Stomach (tissue), 8 donors: ENCODE measurements at regions not wholly inside any gene's neighbourhood (a gene's known extent, or its start where the extent isn't known, plus 50 kb on each side); places are given as distances from the start of the nearest gene placed in this dataset.

Experiments
- DNase-seq, 2 donors: peaks; one replicate each; pipeline versions ENCODE4 v3.0.0 to v3.0.0-alpha.2; 2013 to 2019
- H3K27ac ChIP-seq, 5 donors: fragments of 200-600 bp in 4 of 5; sonication (generic) in 4 of 5; one replicate each; pipeline ENCODE4 v1.5.1; 2013 to 2019; ENCODE audit warnings: mild to moderate bottlenecking in 1 of 5, moderate library complexity in 1 of 5
- H3K27me3 ChIP-seq, 3 donors: fragments of 200-600 bp; sonication (generic); one replicate each; pipeline ENCODE4 v1.5.1; 2017 to 2019; ENCODE audit warnings: mixed run types in 1 of 3
- H3K36me3 ChIP-seq, 4 donors: fragments of 200-600 bp; sonication (generic); 1 replicate in 3 of 4; 2 replicates in 1 of 4; pipeline ENCODE4 v1.5.1; 2016 to 2019
- H3K4me1 ChIP-seq, 4 donors: fragments of 200-600 bp; sonication (generic); one replicate each; pipeline ENCODE4 v1.5.1; 2016 to 2019
- H3K4me3 ChIP-seq, 4 donors: fragments of 200-600 bp; sonication (generic) in 3 of 4; one replicate each; pipeline ENCODE4 v1.5.1; 2016 to 2019; ENCODE audit warnings: mild to moderate bottlenecking in 1 of 4
- H3K9me3 ChIP-seq, 4 donors: fragments of 200-600 bp; sonication (generic); one replicate each; pipeline ENCODE4 v1.5.1; 2016 to 2019
- EP300 ChIP-seq: sonication (generic); formaldehyde crosslinking; IDR thresholded peaks from one replicate; pipeline ENCODE4 v1.6.1; 2017; ENCODE audit warnings: antibody characterized with exemption
- POLR2A ChIP-seq, 4 donors: fragments of 450-650 bp; IDR thresholded peaks; one replicate each; pipeline ENCODE4 v1.6.1; 2016; ENCODE audit warnings: antibody characterized with exemption in 4 of 4, control low read depth in 2 of 4, mild to moderate bottlenecking in 1 of 4, moderate library complexity in 1 of 4
- POLR2AphosphoS5 ChIP-seq, 3 donors: sonication (generic); formaldehyde crosslinking; IDR thresholded peaks; one replicate each; pipeline ENCODE4 v1.6.1; 2016; ENCODE audit warnings: antibody characterized with exemption in 3 of 3
- WGBS, 5 donors: extraction: QIAGEN DNeasy Blood & Tissue Kit in 3 of 5; methylation state at CpG; one replicate each; pipeline versions ENCODE4 v1.1.5 to v1.1.7; 2013 to 2018; 5-methylcytosine and 5-hydroxymethylcytosine counted together
- intact Hi-C: fragments of 100-400 bp; cut with DNase I; formaldehyde crosslinking; loops from one replicate; pipeline ENCODE4 v1.15.1; 2023; ENCODE audit warnings: low total_unique reads
- TF ChIP-seq, protein P1 (sequence below), 7 experiments: fragments of 450-650 bp in 4 of 7; fragments of 200-600 bp in 3 of 7; sonication (generic) in 3 of 7; IDR thresholded peaks; one replicate each; pipeline ENCODE4 v1.5.1; 2016 to 2019; ENCODE audit warnings: antibody characterized with exemption in 7 of 7, control low read depth in 2 of 7, mild to moderate bottlenecking in 1 of 7
- donor health status: healthy with polysubstance abuse.
- donor health status: Bipolar disorder and iron deficiency.
- donor health status: healthy.

DNA sequence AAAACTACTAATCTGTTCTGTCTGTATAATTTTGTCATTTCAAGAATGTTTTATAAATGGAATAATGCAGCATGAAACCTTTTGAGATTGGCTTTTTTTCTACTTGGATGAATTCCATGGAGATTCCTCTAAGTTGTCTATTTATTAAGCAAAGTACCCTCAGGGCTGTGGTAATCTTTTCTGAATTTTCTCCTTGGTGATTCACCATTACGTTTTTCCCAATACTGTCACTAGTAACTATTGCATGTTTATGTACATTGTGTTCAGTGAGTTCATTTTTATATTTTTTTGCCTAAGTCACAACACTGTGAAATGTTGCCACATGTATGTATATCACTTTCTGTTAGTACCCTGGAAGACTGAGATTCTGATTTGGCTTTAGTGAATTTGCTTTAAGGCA lies 177.0 kb upstream of the GRIN3A start:
- Histone ChIP-seq H3K9me3 (peaks cover 0 to 4% (median 0%) of the 10 kb centered on the region in 4 donors), H3K36me3 (no peaks in the 10 kb centered on the region), H3K4me3 (no peak overlapping the region), H3K27ac (no peak overlapping the region), H3K4me1 (no peaks in the 10 kb centered on the region), H3K27me3 (no peaks in the 10 kb centered on the region)
- no peak for DNase-seq
- intact Hi-C loops = no loop called here
- TF ChIP-seq POLR2A (IDR thresholded peaks at IDR 0.05) (no peak), POLR2AphosphoS5 (IDR thresholded peaks at IDR 0.05) (no peak), EP300 (no peak)
- TF ChIP-seq, protein P1, sequence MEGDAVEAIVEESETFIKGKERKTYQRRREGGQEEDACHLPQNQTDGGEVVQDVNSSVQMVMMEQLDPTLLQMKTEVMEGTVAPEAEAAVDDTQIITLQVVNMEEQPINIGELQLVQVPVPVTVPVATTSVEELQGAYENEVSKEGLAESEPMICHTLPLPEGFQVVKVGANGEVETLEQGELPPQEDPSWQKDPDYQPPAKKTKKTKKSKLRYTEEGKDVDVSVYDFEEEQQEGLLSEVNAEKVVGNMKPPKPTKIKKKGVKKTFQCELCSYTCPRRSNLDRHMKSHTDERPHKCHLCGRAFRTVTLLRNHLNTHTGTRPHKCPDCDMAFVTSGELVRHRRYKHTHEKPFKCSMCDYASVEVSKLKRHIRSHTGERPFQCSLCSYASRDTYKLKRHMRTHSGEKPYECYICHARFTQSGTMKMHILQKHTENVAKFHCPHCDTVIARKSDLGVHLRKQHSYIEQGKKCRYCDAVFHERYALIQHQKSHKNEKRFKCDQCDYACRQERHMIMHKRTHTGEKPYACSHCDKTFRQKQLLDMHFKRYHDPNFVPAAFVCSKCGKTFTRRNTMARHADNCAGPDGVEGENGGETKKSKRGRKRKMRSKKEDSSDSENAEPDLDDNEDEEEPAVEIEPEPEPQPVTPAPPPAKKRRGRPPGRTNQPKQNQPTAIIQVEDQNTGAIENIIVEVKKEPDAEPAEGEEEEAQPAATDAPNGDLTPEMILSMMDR (IDR thresholded peaks at IDR 0.05) = no peak
- WGBS, 5 donors = 17 to 66% (median 39%) methylated on average over 1 of the region's 1 CpG

DNA sequence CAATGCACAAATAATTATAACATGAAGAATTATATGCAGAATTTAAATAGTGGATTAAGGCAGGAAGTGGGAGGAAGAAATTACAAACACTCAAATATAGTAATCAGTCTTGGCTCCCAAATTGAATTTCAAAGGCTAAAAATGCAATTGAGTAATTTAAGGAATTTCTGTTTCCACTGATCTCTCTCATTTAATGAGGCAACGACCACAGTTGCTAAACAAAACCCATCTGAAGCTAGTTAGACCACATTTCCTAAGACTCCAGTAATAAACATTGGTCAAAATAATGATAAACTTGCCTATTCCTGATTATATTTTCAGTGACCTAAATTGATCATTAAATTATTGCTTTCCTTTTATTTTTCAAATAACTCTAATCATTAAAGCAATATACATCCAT lies 174.3 kb upstream of the GRIN3A start:
- no peaks in the 10 kb centered on the region for H3K4me1 ChIP-seq
- intact Hi-C loops = no loop called here

DNA sequence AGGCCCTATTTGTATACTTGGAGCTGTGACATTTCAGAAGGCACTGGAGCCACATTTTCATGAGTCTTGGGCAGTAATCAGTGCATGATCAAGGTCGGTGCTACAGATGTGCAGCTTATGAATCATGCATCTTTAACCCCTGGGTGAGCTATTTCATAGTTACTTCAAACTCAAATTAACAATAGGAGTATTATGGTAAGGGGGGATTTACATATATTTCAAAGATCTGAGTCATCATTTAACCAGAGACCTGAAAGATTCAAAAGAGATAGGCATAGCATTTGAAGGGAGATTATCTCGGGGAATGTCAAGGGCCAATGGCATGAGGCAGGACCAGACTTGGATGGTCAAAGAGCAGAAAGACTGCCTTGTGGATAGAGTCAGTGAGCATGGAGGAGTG lies 169.0 kb upstream of the GRIN3A start:
- intact Hi-C loops = no loop called here
- Histone ChIP-seq H3K9me3 (peaks cover 0 to 9% (median 4%) of the 10 kb centered on the region in 4 donors), H3K4me3 (no peak overlapping the region), H3K36me3 (no peaks in the 10 kb centered on the region), H3K4me1 (no peaks in the 10 kb centered on the region), H3K27me3 (no peaks in the 10 kb centered on the region), H3K27ac (no peak overlapping the region)
- no peak for TF ChIP-seq EP300
- WGBS, 5 donors = 73 to 88% (median 83%) methylated on average over 2 of the region's 2 CpGs
- DNase-seq = no peak

More for the DNA sequence above, 174.3 kb upstream of the GRIN3A start:
- H3K36me3 ChIP-seq = no peaks in the 10 kb centered on the region
- H3K4me3 ChIP-seq = no peak overlapping the region
- WGBS, 5 donors = 18 to 44% (median 29%) methylated on average over 1 of the region's 1 CpG
- DNase-seq = no peak
- H3K27me3 ChIP-seq = no peaks in the 10 kb centered on the region
- TF ChIP-seq EP300 = no peak
- TF ChIP-seq, protein P1 (IDR thresholded peaks at IDR 0.05) = no peak
- TF ChIP-seq POLR2A (IDR thresholded peaks at IDR 0.05) = no peak
- no peak for TF ChIP-seq POLR2AphosphoS5 (IDR thresholded peaks at IDR 0.05)
- H3K27ac ChIP-seq = no peak overlapping the region
- H3K9me3 ChIP-seq = peaks cover 0 to 11% (median 4%) of the 10 kb centered on the region in 4 donors

DNA sequence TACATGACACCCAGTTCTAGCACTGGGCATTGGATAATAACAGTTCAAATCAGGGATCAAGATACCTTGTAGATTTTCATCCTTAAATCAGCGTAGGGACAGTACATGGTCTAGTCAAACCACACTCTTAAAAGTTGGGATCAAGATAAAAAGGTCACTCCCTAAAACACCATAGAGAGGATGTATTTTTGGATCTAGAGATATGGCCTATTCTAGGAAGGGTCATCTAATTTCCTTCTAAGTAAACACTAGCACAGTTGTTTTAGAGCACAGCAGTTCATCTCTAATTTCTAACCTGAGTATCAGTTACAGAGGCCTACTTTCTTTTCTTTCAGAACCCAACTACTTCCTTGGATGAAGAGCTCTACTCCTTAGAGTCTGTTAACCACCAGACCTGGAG lies 166.4 kb upstream of the GRIN3A start:
- Histone ChIP-seq H3K27me3 (no peaks in the 10 kb centered on the region), H3K4me3 (no peak overlapping the region), H3K36me3 (no peaks in the 10 kb centered on the region), H3K4me1 (no peaks in the 10 kb centered on the region), H3K27ac (no peak overlapping the region), H3K9me3 (peaks cover 0 to 9% (median 4%) of the 10 kb centered on the region in 4 donors)
- TF ChIP-seq, protein P1 (IDR thresholded peaks at IDR 0.05) = no peak
- TF ChIP-seq POLR2AphosphoS5 (IDR thresholded peaks at IDR 0.05) (no peak), EP300 (no peak), POLR2A (IDR thresholded peaks at IDR 0.05) (no peak)
- DNase-seq = no peak
- 81 to 94% (median 89%) methylated on average over 1 of the region's 1 CpG for WGBS, 5 donors
- intact Hi-C loops = no loop called here

DNA sequence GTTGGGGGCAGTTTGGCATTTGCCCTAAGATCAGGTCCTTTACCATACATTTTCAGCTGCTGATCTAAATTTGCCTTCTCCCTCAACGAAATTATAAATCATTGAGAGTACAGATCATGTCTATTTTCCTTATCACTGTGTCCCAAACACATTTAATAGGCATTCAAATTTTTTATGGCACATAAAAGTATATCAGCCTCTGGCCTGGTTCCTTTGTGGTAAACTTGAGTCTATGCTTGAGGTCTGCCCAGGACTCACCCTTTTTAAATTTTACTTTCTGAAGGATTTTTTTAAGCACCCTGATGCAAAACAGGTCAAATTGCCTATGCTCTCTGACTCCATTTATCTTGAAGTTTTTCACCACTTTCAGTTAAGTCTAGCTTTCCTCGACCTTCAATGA lies 163.6 kb upstream of the GRIN3A start:
- no peaks in the 10 kb centered on the region for H3K36me3 ChIP-seq
- H3K9me3 ChIP-seq = no peaks in the 10 kb centered on the region
- no peaks in the 10 kb centered on the region for H3K27me3 ChIP-seq
- no peak for DNase-seq
- no peaks in the 10 kb centered on the region for H3K4me1 ChIP-seq
- 39 to 47% (median 46%) methylated on average over 2 of the region's 2 CpGs for WGBS, 5 donors
- H3K4me3 ChIP-seq = no peak overlapping the region
- no peak overlapping the region for H3K27ac ChIP-seq
- intact Hi-C loops = no loop called here
- TF ChIP-seq, protein P1 (IDR thresholded peaks at IDR 0.05) = no peak
- no peak for TF ChIP-seq POLR2AphosphoS5 (IDR thresholded peaks at IDR 0.05)
- TF ChIP-seq EP300 = no peak
- no peak for TF ChIP-seq POLR2A (IDR thresholded peaks at IDR 0.05)
